CD8-positive, alpha-beta memory T cell (primary cell): ENCODE measurements at regions not wholly inside any gene's neighbourhood (a gene's known extent, or its start where the extent isn't known, plus 50 kb on each side); places are given as distances from the start of the nearest gene placed in this dataset.

Source experiments
- CTCF ChIA-PET: fragments of 350-600 bp; sonication (Branson Sonifier 250); formaldehyde crosslinking; loops from one replicate; lab custom pipeline; 2021; ENCODE audit warnings: antibody characterized with exemption; lab: Charles Lee
- POLR2A ChIA-PET: fragments of 350-600 bp; sonication (Branson Sonifier 250); formaldehyde crosslinking; loops from one replicate; lab custom pipeline; 2021; ENCODE audit warnings: antibody characterized with exemption; lab: Charles Lee
- DNase-seq, 5 donors: peaks; one replicate each; pipeline versions ENCODE4 v3.0.0 to v3.0.0-alpha.2; 2020 to 2022; ENCODE audit warnings: mixed read lengths in 1 of 5
- H3K27ac ChIP-seq: one replicate; pipeline ENCODE4 v1.7.0; 2013; ENCODE audit warnings: low read depth, mild to moderate bottlenecking, low read length, moderate library complexity
- H3K27me3 ChIP-seq: 2 replicates; pipeline ENCODE4 v1.7.0; 2013; ENCODE audit warnings: low read length, mild to moderate bottlenecking; ENCODE audit not compliant: insufficient read depth, poor library complexity, severe bottlenecking
- H3K36me3 ChIP-seq: 2 replicates; pipeline ENCODE4 v1.7.0; 2013; ENCODE audit warnings: mild to moderate bottlenecking, low read length, moderate library complexity; ENCODE audit not compliant: insufficient read depth
- H3K4me1 ChIP-seq: 2 replicates; pipeline ENCODE4 v1.7.0; 2013; ENCODE audit warnings: mild to moderate bottlenecking, low read length, moderate library complexity; ENCODE audit not compliant: insufficient read depth
- H3K4me3 ChIP-seq: 2 replicates; pipeline ENCODE4 v1.7.0; 2013; ENCODE audit warnings: mild to moderate bottlenecking, low read length
- H3K9me3 ChIP-seq: 2 replicates; pipeline ENCODE4 v1.7.0; 2013; ENCODE audit warnings: mild to moderate bottlenecking, low read length
- H3K27ac Mint-ChIP-seq, 8 donors: one replicate each; pipeline ENCODE4 v1.8.0; 2020 to 2021; ENCODE audit warnings: mixed read lengths in 8 of 8, mild to moderate bottlenecking in 6 of 8, inconsistent platforms in 3 of 8, moderate library complexity in 3 of 8
- H3K27me3 Mint-ChIP-seq, 2 donors: one replicate each; pipeline ENCODE4 v1.8.0; 2020 to 2021; ENCODE audit warnings: mixed read lengths in 2 of 2, mild to moderate bottlenecking in 1 of 2, moderate library complexity in 1 of 2
- H3K36me3 Mint-ChIP-seq, 3 donors: one replicate each; pipeline ENCODE4 v1.8.0; 2020 to 2021; ENCODE audit warnings: mixed read lengths in 3 of 3, inconsistent platforms in 1 of 3, mild to moderate bottlenecking in 1 of 3
- H3K4me1 Mint-ChIP-seq, 3 donors: one replicate each; pipeline ENCODE4 v1.8.0; 2020 to 2021; ENCODE audit warnings: mixed read lengths in 3 of 3, inconsistent platforms in 1 of 3, mild to moderate bottlenecking in 1 of 3
- H3K4me3 Mint-ChIP-seq, 7 donors: one replicate each; pipeline ENCODE4 v1.8.0; 2020 to 2021; ENCODE audit warnings: mixed read lengths in 7 of 7, mild to moderate bottlenecking in 6 of 7, moderate library complexity in 4 of 7, inconsistent platforms in 2 of 7
- H3K9me3 Mint-ChIP-seq, 5 donors: one replicate each; pipeline ENCODE4 v1.8.0; 2020 to 2022; ENCODE audit warnings: mixed read lengths in 5 of 5, mild to moderate bottlenecking in 3 of 5, moderate library complexity in 2 of 5, inconsistent platforms in 1 of 5

DNA sequence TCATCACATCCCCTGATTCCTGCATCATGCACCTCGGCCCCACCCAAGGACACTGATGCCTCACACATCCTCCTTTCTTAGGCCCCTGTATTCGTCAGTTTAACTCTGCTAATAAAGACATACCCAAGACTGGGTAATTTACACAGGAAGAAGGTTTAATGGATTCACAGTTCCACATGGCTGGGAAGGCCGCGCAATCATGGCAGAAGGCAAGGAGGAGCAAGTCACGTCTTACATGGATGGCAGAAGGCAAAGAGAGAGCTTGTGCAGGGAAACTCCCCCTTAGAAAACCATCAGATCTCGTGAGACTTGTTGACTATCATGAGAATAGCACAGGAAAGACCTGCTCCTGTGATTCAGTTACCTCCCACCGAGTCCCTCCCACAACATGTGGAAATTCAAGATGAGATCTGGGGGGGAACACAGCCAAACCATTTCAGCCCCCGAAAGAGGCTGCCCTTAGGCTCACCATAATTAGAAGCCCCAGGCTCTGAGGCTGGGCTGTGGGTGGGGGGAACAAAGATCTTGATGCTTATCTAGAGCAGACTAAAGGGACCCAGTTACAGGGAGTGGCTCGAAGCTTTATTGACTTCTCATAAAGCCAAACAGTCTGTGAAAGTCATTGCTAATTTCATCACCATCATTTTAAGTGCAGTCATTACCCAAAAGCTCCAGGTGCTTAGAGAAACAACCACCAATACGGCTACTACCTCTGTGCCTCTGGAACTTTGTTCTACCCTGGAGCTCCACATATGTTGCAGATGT, 181.5 kb downstream of the MATN1 start:
- POLR2A ChIA-PET, result no interaction called here
- Mint-ChIP-seq H3K27me3 (peaks cover 6 to 11% of the 10 kb centered on the region in 2 donors), H3K4me3 (no peak overlapping the region), H3K27ac (no peak overlapping the region), H3K4me1 (no peaks in the 10 kb centered on the region), H3K9me3 (peaks cover 0 to 2% (median 0%) of the 10 kb centered on the region in 5 donors), H3K36me3 (no peaks in the 10 kb centered on the region)
- no peak overlapping the region for H3K4me3 ChIP-seq
- H3K4me1 ChIP-seq, result no peaks in the 10 kb centered on the region
- H3K27me3 ChIP-seq, result no peaks in the 10 kb centered on the region
- no peak for DNase-seq
- CTCF ChIA-PET, result no interaction called here
- H3K36me3 ChIP-seq, result no peaks in the 10 kb centered on the region
- no peak overlapping the region for H3K27ac ChIP-seq
- H3K9me3 ChIP-seq, result no peaks in the 10 kb centered on the region

DNA sequence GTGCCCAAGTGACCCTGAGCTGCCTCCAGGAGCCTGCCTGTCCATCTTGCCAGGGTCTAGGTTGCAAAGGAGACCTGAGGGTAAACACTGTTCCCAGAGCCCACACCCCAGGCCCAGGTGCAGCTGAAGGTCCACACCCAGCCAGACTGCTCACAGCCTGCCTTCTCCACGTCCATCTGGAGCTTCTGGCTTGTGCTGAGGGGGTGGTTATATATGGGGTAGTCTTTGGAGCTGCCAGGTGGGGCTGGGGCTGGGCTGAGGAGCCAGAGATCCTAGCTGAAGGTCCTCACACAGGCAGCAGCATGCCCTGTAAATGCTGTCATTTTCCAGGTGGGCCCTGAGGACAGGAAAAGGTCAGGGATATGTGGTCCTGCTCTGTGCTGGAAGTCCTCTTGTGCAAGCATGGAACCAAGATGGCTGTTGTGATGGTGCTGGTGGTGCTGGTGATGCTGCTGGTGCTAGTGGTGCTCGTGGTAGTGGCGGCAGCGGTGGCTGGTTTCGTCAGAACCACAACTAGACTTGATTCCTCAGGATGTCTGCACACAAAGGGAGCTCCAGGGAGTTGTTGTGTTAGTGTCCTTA, 182.7 kb downstream of the MATN1 start:
- H3K27ac Mint-ChIP-seq, result no peak overlapping the region
- DNase-seq, result no peak

DNA sequence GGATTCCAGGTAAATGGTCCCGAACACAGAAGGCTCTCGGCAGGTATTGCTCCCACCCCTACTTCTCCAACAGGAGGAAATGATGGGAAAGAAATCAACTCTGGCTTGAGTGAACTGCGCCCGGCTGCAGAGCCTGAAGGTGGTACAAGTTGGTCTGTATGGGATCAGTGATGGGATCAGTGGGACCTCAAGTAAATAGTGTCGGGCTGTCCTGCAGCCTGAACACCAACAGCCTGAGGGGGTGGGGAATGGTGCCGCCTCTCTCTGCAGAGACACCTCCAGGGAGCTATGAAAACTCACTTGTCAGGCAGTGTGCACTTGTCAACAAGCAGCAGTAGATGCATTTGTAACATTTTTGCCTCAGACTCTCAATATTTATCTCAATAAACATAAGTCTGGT, 183.5 kb downstream of the MATN1 start:
- Histone ChIP-seq H3K9me3 (no peaks in the 10 kb centered on the region), H3K27me3 (no peaks in the 10 kb centered on the region), H3K4me3 (no peak overlapping the region), H3K4me1 (no peaks in the 10 kb centered on the region), H3K36me3 (no peaks in the 10 kb centered on the region), H3K27ac (no peak overlapping the region)
- Mint-ChIP-seq H3K9me3 (peaks cover 0 to 2% (median 0%) of the 10 kb centered on the region in 5 donors), H3K36me3 (no peaks in the 10 kb centered on the region), H3K4me1 (no peaks in the 10 kb centered on the region), H3K4me3 (no peak overlapping the region), H3K27me3 (peaks cover 1 to 8% of the 10 kb centered on the region in 2 donors), H3K27ac (no peak overlapping the region)
- no peak for DNase-seq
- CTCF ChIA-PET, result no interaction called here
- POLR2A ChIA-PET, result no interaction called here

More for the DNA sequence above, 182.7 kb downstream of the MATN1 start:
- Histone ChIP-seq H3K36me3 (no peaks in the 10 kb centered on the region), H3K4me1 (no peaks in the 10 kb centered on the region), H3K27me3 (no peaks in the 10 kb centered on the region), H3K27ac (no peak overlapping the region), H3K4me3 (no peak overlapping the region), H3K9me3 (no peaks in the 10 kb centered on the region)
- H3K9me3 Mint-ChIP-seq, result peaks cover 0 to 2% (median 0%) of the 10 kb centered on the region in 5 donors
- CTCF ChIA-PET, result no interaction called here
- POLR2A ChIA-PET, result no interaction called here
- H3K4me1 Mint-ChIP-seq, result no peaks in the 10 kb centered on the region
- H3K27me3 Mint-ChIP-seq, result peaks cover 1 to 8% of the 10 kb centered on the region in 2 donors
- H3K36me3 Mint-ChIP-seq, result no peaks in the 10 kb centered on the region
- no peak overlapping the region for H3K4me3 Mint-ChIP-seq

DNA sequence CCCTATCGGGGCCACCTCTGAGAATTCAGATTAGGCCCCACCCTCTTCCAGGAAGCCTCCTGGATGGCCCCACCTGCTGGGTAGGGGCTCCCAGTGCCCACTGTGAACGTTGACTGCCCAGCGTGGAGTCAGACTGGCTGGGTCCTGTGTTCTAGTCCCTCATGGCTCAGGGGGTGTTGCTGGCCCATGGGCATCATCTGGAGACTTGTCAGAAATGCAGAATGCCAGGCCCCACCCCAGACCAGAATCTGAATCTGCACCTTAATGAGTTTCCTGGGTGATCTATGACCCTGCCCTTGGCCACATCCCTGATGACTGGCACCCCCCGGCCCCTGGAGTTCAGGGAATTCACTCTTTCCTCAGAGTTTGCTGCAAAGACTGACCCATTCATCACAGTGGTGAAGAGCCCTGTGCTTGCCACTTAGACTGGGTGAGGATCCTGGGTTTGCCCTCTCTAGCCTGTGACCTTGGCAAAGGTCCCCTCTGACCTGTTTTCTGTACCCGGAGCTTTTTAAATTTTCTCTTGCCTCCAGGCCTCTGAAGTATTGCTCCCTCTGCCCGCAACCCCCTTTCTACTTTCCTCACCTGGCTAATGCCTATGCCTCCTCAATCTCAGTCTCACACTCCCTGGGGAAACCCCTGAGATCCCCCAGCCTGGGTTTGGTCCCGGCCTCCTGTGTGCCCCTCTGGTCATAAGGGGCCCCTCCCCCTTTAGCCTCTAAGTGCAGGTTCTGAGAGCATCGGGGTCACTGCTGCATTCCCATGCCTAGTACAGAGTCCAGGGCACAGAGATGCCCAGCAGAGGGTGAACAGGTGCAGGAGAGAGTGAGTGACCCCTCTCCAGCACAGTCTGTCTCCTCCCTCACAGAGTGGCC, 184.2 kb downstream of the MATN1 start:
- ChIA-PET POLR2A (no interaction called here), CTCF (no interaction called here)
- Mint-ChIP-seq H3K27ac (no peak overlapping the region), H3K27me3 (peaks cover 1 to 3% of the 10 kb centered on the region in 2 donors), H3K4me1 (no peaks in the 10 kb centered on the region), H3K9me3 (peaks cover 0 to 2% (median 0%) of the 10 kb centered on the region in 5 donors), H3K4me3 (no peak overlapping the region), H3K36me3 (no peaks in the 10 kb centered on the region)
- no peak for DNase-seq
- Histone ChIP-seq H3K9me3 (no peaks in the 10 kb centered on the region), H3K4me1 (no peaks in the 10 kb centered on the region), H3K36me3 (no peaks in the 10 kb centered on the region), H3K4me3 (no peak overlapping the region), H3K27ac (no peak overlapping the region), H3K27me3 (no peaks in the 10 kb centered on the region)

DNA sequence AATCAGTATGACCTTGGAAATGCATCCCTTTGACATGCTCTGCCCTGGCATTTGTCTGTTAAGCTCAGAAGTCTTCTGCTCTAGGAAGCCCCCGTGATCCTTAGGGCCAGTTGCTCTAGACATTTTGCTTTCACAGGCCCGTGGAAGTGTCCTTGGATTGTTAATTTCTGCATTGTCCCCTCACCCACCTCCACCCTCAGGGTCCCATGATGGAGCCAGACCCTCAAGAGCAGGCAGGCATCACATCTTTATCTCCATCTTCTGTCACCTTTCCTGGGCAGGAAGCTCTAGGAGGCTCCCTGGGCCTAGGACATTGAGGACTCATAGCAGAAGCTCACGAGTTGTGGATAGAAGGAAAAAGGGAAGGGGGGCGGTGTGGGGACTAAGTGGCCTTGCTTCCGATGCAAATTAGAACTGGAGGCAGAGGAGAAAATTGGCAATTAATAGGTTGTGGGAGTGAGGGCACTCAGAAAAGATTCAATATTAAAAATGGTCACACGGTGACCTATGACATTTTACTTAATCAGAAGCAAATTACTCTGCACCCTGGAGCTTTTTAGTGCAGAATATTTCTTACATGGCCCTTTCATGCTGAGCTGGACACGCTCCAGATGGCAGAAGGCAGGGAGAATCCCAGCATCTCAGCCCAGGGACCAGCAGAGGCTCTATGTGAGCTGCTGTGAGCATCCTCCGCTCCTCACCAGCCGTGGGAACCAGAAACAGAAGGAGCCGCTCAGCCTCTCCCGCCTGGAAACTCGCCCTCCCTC, 185.0 kb downstream of the MATN1 start:
- Histone ChIP-seq H3K9me3 (no peaks in the 10 kb centered on the region), H3K4me3 (no peak overlapping the region), H3K36me3 (no peaks in the 10 kb centered on the region), H3K27ac (no peak overlapping the region), H3K27me3 (no peaks in the 10 kb centered on the region), H3K4me1 (no peaks in the 10 kb centered on the region)
- H3K36me3 Mint-ChIP-seq, result no peaks in the 10 kb centered on the region
- peaks cover 1 to 6% of the 10 kb centered on the region in 2 donors for H3K27me3 Mint-ChIP-seq
- peaks cover 0 to 2% (median 0%) of the 10 kb centered on the region in 5 donors for H3K9me3 Mint-ChIP-seq
- CTCF ChIA-PET, result no interaction called here
- no peaks in the 10 kb centered on the region for H3K4me1 Mint-ChIP-seq
- DNase-seq, result no peak
- no peak overlapping the region for H3K4me3 Mint-ChIP-seq
- no peak overlapping the region for H3K27ac Mint-ChIP-seq
- POLR2A ChIA-PET, result no interaction called here

DNA sequence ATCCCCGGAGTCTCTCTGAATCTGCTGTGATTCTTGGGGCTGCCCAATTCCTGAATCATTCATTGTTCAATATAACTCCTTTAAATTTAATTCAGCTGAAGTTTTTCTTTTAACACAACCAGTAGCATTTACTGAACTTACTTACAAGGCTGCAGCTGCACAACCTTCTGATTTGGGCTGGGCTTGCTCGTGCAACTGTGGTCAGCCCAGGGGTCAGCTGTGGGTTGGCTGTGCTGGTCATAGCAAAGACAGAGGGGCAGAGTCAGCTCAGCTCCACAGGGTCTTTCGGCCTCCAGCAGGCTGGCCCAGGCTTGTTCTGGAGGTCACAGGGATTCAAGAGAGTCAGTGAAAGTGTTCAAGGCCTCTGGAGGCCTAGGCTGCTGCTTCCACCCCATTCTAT, 186.1 kb downstream of the MATN1 start:
- no peak overlapping the region for H3K4me3 ChIP-seq
- peaks cover 1 to 12% of the 10 kb centered on the region in 2 donors for H3K27me3 Mint-ChIP-seq
- no peaks in the 10 kb centered on the region for H3K36me3 Mint-ChIP-seq
- no peak for DNase-seq
- no peaks in the 10 kb centered on the region for H3K36me3 ChIP-seq
- H3K4me1 Mint-ChIP-seq, result no peaks in the 10 kb centered on the region
- H3K9me3 Mint-ChIP-seq, result peaks cover 0 to 2% (median 0%) of the 10 kb centered on the region in 5 donors
- H3K4me1 ChIP-seq, result no peaks in the 10 kb centered on the region
- H3K9me3 ChIP-seq, result no peaks in the 10 kb centered on the region
- ChIA-PET POLR2A (no interaction called here), CTCF (no interaction called here)
- H3K27ac Mint-ChIP-seq, result no peak overlapping the region
- H3K4me3 Mint-ChIP-seq, result no peak overlapping the region
- H3K27me3 ChIP-seq, result no peaks in the 10 kb centered on the region
- H3K27ac ChIP-seq, result no peak overlapping the region

DNA sequence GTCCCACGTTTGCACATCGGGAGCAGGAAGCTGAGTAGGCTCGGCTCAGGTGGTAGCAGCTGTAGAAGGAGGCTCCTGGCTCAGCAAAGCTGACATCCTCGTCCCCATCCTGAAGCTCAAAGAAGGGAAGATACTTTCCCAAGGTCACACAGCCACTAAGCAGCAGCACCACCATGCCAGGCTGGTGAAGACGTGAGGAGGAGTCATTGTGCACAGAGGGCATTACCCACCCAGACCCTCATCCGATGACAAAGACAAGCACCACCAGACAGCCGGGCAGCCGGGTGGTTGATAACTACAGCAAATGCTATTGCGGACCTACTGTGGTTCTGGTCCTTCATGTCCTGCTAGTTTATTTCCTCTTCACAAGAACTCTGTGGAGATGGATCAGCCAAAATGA, 186.9 kb downstream of the MATN1 start:
- H3K27ac Mint-ChIP-seq, result no peak overlapping the region
- ChIA-PET POLR2A (no interaction called here), CTCF (no interaction called here)
- H3K9me3 ChIP-seq, result no peaks in the 10 kb centered on the region
- H3K4me1 ChIP-seq, result no peaks in the 10 kb centered on the region
- H3K27me3 ChIP-seq, result no peaks in the 10 kb centered on the region
- no peak overlapping the region for H3K4me3 ChIP-seq
- no peak for DNase-seq
- no peak overlapping the region for H3K27ac ChIP-seq
- no peak overlapping the region for H3K4me3 Mint-ChIP-seq
- H3K27me3 Mint-ChIP-seq, result peaks cover 1 to 12% of the 10 kb centered on the region in 2 donors
- H3K36me3 Mint-ChIP-seq, result no peaks in the 10 kb centered on the region
- H3K4me1 Mint-ChIP-seq, result no peaks in the 10 kb centered on the region
- no peaks in the 10 kb centered on the region for H3K9me3 Mint-ChIP-seq
- no peaks in the 10 kb centered on the region for H3K36me3 ChIP-seq
